ENCODE measurements at regions not wholly inside any gene's neighbourhood (a gene's known extent, or its start where the extent isn't known, plus 50 kb on each side); places are given as distances from the start of the nearest gene placed in this dataset.

GRCh38 chr12:25906651-25907340 is 51.7 kb upstream of the RASSF8 start:
- Histone ChIP-seq H3K4me3 (ENCODE audit: control insufficient read depth in 2 of 3, extremely low read depth in 1 of 3, insufficient read depth in 2 of 3, low read depth in 1 of 3, low read length in 3 of 3) (no peak overlapping the region), H3K9me3 (ENCODE audit: control insufficient read depth, low read depth, low read length) (no peaks in the 10 kb centered on the region), H3K27me3 (ENCODE audit: control insufficient read depth, extremely low read depth, insufficient read depth, low read length) (no peaks in the 10 kb centered on the region), H3K4me2 (ENCODE audit: control insufficient read depth, extremely low read depth, insufficient read depth, low read depth, low read length) (no peak overlapping the region), H4K20me1 (ENCODE audit: control insufficient read depth, extremely low read depth, insufficient read depth, low read length) (no peaks in the 10 kb centered on the region), H3K4me1 (ENCODE audit: control insufficient read depth, extremely low read depth, insufficient read depth, low read length) (no peaks in the 10 kb centered on the region), H3K27ac (ENCODE audit: control insufficient read depth, insufficient read depth, low read length) (no peak overlapping the region), H3K9ac (ENCODE audit: control insufficient read depth, extremely low read depth, insufficient read depth, low read length) (no peak overlapping the region), H2AFZ (ENCODE audit: control insufficient read depth, low read length) (no peak overlapping the region), H3K9me1 (ENCODE audit: control insufficient read depth, extremely low read depth, insufficient read depth, low read length) (no peaks in the 10 kb centered on the region), H3K79me2 (ENCODE audit: control insufficient read depth, insufficient read depth, low read length) (no peaks in the 10 kb centered on the region), H3K36me3 (ENCODE audit: control insufficient read depth in 2 of 2, extremely low read depth in 1 of 2, insufficient read depth in 2 of 2, low read length in 2 of 2) (no peaks in the 10 kb centered on the region)
- no peak for DNase-seq (ENCODE audit: low read depth, low spot score)
- FAIRE-seq: no peak
- TF ChIP-seq, protein P1, sequence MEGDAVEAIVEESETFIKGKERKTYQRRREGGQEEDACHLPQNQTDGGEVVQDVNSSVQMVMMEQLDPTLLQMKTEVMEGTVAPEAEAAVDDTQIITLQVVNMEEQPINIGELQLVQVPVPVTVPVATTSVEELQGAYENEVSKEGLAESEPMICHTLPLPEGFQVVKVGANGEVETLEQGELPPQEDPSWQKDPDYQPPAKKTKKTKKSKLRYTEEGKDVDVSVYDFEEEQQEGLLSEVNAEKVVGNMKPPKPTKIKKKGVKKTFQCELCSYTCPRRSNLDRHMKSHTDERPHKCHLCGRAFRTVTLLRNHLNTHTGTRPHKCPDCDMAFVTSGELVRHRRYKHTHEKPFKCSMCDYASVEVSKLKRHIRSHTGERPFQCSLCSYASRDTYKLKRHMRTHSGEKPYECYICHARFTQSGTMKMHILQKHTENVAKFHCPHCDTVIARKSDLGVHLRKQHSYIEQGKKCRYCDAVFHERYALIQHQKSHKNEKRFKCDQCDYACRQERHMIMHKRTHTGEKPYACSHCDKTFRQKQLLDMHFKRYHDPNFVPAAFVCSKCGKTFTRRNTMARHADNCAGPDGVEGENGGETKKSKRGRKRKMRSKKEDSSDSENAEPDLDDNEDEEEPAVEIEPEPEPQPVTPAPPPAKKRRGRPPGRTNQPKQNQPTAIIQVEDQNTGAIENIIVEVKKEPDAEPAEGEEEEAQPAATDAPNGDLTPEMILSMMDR (optimal IDR thresholded peaks at IDR 0.05 in 1 of 3, IDR thresholded peaks at IDR 0.05 in 1 of 3, conservative IDR thresholded peaks at IDR 0.05 in 1 of 3; ENCODE audit: extremely low read depth in 1 of 3, insufficient read depth in 2 of 3, low read length in 3 of 3): no peak
- no peak for TF ChIP-seq EZH2 (IDR thresholded peaks at IDR 0.05; ENCODE audit: low read length)
- dilution Hi-C loops (cut with MboI; ENCODE audit: extremely low pct_ligation_motif_present, low sequenced_read_pairs): no loop called here

Small RNAs in the stretch of these regions (small RNA-seq; reads per million reads assigned to genes)
- gene RN7SKP262 (ENCODE audit: insufficient read length in 3 of 3, low read depth in 3 of 3, low replicate concordance in 1 of 3): 0 reads per million in 3 experiments
